HG03139 (cell line): ENCODE measurements at regions not wholly inside any gene's neighbourhood (a gene's known extent, or its start where the extent isn't known, plus 50 kb on each side); places are given as distances from the start of the nearest gene placed in this dataset.

ENCODE experiments used
- ATAC-seq: cut with Tn5 transposase; IDR thresholded peaks from one replicate; pipeline ENCODE4 v1.9.1; 2021; ENCODE audit not compliant: unreplicated experiment

- ATAC-seq, result no peak
Observed at GRCh38 chr1:57882934-57883641, 459.2 kb upstream of the DAB1 start.

DNA sequence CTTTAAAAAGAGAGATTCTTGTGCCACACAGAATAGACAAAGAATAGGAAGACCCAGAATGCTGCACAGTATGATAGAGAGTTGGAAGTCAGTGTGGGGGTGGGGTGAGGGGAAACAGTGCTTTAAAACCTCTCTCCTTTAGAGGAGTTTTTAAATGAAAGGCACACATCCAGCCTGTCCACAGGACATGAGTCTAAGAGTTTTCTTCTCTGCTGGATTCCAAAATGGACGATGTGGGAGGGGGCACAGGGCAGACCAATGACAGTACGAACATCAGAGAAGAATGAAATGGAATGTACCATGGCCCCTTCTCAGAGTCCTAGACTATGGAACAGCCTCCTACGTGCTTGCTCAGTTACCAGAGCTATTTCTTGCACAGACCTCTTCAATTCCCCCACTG lies 458.2 kb upstream of the DAB1 start:
- no peak for ATAC-seq

GRCh38 chr1:57881639-57882038 lies 457.8 kb upstream of the DAB1 start:
- no peak for ATAC-seq

DNA sequence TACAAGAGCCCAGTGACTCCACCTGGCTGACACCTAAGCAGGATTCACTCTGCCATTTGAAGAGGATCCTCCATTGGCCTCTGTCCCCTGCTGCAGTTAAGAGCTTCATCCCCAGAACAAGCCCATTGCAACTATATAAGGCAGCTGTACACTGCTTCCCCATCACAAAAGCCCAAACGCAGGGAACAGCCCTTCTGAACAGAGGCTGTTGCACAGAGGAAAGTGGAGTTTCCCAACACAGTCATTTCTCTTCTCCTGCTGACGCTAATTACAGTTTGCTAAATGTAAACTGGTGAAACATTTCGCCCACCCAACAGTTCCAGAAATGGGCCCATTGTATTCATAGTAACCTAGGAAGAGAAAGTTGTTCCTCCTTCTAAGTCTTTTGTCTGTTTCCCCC lies 455.8 kb upstream of the DAB1 start:
- ATAC-seq, result no peak

GRCh38 chr1:57874418-57874877 lies 450.6 kb upstream of the DAB1 start:
- no peak for ATAC-seq

DNA sequence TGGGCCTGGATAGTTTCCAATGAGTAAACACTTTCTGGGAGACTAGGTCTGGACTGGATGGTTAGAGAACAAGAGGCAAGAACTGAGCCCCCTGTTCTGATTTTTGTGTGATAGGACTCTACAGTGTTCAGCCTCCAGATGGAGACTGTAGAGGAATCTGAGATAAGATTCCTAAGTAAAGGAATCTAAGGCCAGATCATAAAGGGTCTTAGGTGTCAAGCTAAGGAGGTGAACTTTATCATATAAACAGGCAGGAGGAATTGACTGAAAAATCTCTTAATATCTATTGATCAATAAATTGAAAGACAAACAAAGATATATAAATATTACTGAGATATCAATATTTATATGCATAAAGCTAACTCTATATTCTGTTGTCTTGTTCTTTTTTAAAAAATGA lies 449.1 kb upstream of the DAB1 start:
- ATAC-seq, result no peak

DNA sequence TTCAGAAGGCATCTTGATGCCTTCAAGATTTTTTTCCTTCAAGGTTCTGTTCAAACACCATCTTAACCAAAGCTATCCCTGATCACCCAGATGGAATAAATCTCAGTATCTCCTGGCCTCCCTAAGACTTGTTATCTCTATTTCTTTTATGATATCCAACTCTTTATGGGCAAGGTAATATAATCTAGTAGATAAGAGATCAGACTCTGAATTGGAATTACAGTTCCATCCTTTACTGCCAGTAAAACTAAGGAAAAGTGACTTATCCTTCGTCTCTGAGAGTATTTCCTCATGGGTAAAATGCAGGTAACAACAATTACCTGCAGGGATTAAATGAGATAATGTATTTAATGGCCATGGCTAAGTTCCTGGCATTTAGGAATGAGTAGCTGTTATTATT lies 445.0 kb upstream of the DAB1 start:
- no peak for ATAC-seq

DNA sequence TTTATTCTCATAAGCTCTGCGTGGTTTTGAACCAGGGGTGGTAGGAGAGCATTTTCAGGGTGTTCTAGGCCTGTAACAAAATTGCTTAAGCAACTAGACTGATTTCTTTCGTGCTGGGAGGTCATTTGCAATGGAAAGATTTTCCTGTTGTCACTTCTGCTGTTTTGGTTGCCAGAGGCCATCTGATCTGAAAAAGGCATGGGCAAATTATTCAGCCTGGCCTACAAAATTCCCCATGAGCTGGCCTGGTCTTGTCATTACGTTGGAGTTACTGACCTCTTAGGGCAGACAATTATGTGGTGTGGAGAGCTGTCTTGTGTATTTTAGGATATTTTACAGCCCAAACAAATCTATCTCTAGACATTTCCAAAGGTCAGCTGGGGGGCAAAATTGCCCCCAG lies 444.4 kb upstream of the DAB1 start:
- ATAC-seq, result no peak

GRCh38 chr1:57866998-57867397 lies 443.1 kb upstream of the DAB1 start:
- no peak for ATAC-seq

- no peak for ATAC-seq
Observed at GRCh38 chr1:57860931-57861565, 437.2 kb upstream of the DAB1 start.

DNA sequence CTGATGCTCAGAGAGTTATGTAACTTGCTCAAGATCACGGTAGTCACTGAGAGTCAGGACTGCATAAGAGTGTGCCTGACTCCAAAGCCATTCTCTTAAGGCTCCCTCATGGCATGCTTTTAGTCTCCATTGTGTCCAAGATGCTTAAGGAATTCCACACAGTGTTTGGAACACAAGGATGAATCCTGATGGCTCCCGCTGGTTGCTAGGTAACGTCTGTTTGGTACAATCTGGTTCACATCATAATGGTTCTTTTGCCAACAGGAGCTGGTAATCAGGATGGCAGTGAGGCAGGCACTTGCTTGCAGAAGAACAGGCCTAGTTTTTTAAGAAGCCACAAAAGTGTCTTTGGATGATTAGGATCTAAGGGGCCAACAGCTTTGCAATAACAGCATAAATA lies 436.5 kb upstream of the DAB1 start:
- ATAC-seq, result no peak

- no peak for ATAC-seq
Observed at GRCh38 chr1:57858740-57859139, 434.9 kb upstream of the DAB1 start.

DNA sequence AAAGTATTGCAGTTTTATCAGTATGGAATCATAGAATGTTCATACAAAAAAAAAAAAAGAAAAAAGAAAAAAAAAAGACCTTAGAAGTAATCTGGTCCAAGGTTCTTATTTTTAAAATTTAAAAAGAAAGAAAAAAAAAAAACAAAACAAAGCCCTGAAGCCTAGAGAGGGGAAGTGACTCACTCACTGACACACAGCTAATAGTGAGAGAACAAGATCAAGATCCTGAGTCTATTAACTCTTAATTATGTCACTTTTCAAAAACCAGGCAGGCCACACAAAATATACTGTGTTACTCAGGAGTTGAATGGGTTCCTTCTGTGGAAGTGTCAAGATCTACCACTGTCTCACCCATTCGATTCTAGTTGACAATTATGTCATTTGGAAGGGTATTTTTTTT lies 433.9 kb upstream of the DAB1 start:
- ATAC-seq, result no peak

DNA sequence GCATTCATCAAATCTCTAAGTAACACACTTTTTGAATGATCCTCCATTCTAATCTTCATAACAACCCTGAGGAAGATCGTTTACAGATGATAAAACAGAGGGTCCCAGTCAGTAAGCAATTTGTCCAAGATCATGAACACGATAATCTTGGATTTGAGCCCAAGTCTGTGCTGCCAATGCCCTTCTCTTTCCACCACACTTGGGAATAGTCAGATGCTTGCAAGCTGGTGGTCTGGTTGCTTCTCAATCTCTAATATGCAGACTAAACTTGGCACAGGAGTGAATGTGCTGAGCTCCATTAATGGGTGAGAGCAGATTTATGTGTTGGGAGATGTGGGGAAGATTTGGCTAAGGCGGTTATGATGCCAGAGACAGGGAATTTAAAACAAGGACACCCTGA lies 430.6 kb upstream of the DAB1 start:
- no peak for ATAC-seq

DNA sequence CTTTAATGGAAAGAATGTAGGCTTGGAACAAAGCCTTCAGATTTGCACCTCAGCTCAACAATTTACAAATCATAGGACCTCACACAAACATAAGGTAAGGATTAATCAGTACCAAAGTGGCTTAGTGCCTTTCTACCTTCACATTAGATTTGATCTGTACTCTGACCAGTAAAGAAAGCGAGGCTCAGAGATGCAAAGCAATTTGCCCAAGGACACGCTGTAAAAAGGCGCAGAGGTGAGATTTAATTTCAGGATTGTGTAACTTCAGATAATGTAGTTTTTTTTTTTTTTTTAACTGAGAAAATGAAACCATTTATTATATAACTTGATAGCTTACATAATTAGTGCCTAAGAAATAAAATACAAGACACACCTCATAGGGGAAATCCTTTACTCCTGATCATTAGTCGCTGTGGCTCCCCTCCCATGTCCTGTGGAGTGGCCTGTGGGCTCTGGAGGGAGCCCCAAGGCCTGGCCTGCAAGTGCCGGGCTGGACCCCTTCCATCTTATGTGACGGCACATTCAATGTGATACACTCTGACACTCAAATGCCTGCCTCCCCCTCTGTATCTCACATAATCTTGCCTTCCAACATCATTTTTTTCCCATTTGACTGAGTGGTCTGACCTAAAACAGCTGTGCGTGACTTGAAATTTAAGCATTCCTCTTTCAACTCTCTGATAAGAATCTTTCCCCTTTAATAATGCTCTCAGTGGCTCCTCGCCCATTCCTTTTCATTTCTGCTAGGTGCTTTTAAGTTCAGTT lies 426.5 kb upstream of the DAB1 start:
- ATAC-seq, result no peak

- no peak for ATAC-seq
Observed at GRCh38 chr1:57848406-57848805, 424.5 kb upstream of the DAB1 start.

- no peak for ATAC-seq
Observed at GRCh38 chr1:57845041-57845440, 421.2 kb upstream of the DAB1 start.

DNA sequence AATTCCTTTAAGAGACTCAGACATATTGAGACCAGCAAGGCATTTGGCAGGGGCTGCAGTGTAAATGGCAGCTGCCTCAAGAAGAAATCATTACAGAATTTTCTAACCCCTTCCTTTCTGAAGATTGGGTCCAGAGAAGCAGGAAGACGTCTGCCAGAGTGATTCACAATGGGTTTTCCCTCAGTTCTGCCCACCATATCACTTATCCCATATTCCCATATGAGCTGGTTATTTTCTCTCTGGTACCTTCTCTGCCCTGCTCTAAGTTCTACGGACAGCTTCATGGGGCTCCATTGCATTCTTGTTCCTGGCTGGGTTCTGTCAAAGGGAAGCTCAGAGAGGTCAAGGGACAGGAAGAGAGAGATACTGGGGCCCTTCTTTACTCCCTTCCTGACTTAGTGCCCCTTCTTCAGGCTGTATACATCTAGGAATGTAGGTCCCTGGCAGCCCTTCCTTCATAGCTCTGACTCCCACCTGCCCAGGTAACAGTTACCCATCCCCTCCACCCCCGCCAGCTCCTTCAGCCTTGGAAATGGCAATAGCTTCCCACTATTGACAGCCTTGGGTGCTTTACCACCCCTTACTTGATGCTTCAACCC lies 420.6 kb upstream of the DAB1 start:
- ATAC-seq, result no peak

GRCh38 chr1:57843760-57844159 lies 419.9 kb upstream of the DAB1 start:
- ATAC-seq, result no peak

DNA sequence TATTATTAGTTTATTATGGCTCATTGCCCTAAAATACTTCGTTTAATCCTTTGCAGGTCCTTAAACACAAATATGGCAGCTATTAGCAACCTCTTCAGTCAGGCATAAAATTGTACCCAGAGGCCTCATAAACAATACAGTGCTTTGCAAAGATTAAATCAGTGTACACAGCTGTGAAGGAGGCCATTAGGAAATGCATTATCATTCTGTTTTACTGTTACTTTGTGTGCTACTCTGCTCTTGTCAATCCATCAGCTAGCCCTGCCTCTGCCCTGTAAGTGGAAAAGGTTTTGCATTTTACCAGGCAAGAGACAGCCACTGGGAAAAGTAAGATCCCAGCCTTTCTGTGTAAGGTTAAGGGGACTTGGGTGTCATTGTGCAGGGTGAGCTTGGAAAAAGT lies 415.7 kb upstream of the DAB1 start:
- ATAC-seq, result no peak

DNA sequence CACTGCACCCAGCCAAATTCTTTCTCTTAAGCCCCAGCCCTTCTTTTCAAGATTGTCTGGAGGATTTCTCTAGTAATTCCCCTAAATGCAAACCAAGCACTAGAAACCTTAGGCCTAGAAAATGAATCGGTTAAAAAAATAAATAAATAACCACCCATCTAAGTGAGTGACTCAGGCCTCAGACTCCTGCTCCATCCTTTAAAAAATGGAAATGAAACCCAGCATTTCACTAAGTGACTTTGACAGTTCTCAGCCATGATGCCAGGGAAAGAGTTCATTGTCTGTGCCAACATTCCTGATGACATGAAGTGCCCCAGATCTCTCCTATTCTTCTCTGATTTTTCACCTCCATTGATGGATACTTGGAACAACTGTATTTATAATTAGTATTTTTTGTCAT lies 415.2 kb upstream of the DAB1 start:
- no peak for ATAC-seq

GRCh38 chr1:57835620-57836019 lies 411.8 kb upstream of the DAB1 start:
- no peak for ATAC-seq
